ENCODE measurements at regions not wholly inside any gene's neighbourhood (a gene's known extent, or its start where the extent isn't known, plus 50 kb on each side); places are given as distances from the start of the nearest gene placed in this dataset.

DNA sequence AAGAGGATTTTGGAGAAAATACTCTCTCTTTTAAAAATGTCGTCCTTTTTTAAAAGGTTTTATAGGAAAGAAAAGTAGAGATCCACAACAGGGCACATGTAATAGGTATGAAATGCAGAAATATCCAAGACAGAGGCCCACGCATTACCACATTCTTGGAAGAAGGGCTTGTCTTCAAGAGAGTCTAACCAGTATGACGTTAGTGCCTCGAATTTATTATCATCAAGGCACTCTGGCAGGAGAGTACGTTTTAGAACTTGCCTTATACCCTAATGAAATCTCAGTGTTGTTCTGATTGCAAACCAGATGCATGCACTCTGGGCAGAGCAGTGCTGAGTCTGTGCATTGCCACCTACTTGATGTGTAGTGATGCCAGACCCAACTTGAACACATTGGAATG, 342.6 kb upstream of the NFE2L3 start:
- TF ChIP-seq CTCF (IDR thresholded peaks at IDR 0.05; ENCODE audit: borderline replicate concordance, extremely low read depth, low read length, poor library complexity, severe bottlenecking) (no peak), EZH2 (IDR thresholded peaks at IDR 0.05; ENCODE audit: borderline replicate concordance, low read depth, low read length, severe bottlenecking) (no peak)
